ENCODE measurements at regions not wholly inside any gene's neighbourhood (a gene's known extent, or its start where the extent isn't known, plus 50 kb on each side); places are given as distances from the start of the nearest gene placed in this dataset.
"Not testable (repeated sequence)": the region's sequence is repeated elsewhere in the genome, so short reads cannot be mapped to it uniquely, and the experiment has no call there.

- not testable (repeated sequence) for DNase-seq (ENCODE audit: low spot score)
Observed at GRCh38 chr10:21366108-21366507, 159.4 kb downstream of the SKIDA1 start.

GRCh38 chr10:21364196-21365114, 161.0 kb downstream of the SKIDA1 start:
- no peak for DNase-seq (ENCODE audit: low spot score)

GRCh38 chr10:21363731-21364104, 161.8 kb downstream of the SKIDA1 start:
- no peak for DNase-seq (ENCODE audit: low spot score)

GRCh38 chr10:21363092-21363730, 162.3 kb downstream of the SKIDA1 start:
- no peak for DNase-seq (ENCODE audit: low spot score)

GRCh38 chr10:21359202-21359601, 166.3 kb downstream of the SKIDA1 start:
- no peak for DNase-seq (ENCODE audit: low spot score)

- no peak for DNase-seq (ENCODE audit: low spot score)
Observed at GRCh38 chr10:21355591-21356011, 169.9 kb downstream of the SKIDA1 start.

- no peak for DNase-seq (ENCODE audit: low spot score)
Observed at GRCh38 chr10:21352886-21353285, 172.6 kb downstream of the SKIDA1 start.

GRCh38 chr10:21351594-21351993, 173.9 kb downstream of the SKIDA1 start:
- DNase-seq (ENCODE audit: low spot score), result not testable (repeated sequence)

GRCh38 chr10:21349912-21350286, 175.6 kb downstream of the SKIDA1 start:
- no peak for DNase-seq (ENCODE audit: low spot score)

- DNase-seq (ENCODE audit: low spot score), result no peak
Observed at GRCh38 chr10:21347785-21348170, 177.7 kb downstream of the SKIDA1 start.

GRCh38 chr10:21347043-21347784, 178.3 kb downstream of the SKIDA1 start:
- no peak for DNase-seq (ENCODE audit: low spot score)

GRCh38 chr10:21343087-21343486, 182.4 kb downstream of the SKIDA1 start:
- no peak for DNase-seq (ENCODE audit: low spot score)

GRCh38 chr10:21342499-21342898, 183.0 kb downstream of the SKIDA1 start:
- not testable (repeated sequence) for DNase-seq (ENCODE audit: low spot score)

GRCh38 chr10:21340331-21340730, 185.2 kb downstream of the SKIDA1 start:
- DNase-seq (ENCODE audit: low spot score), result no peak

- DNase-seq (ENCODE audit: low spot score), result no peak
Observed at GRCh38 chr10:21337171-21337792, 188.2 kb downstream of the SKIDA1 start.

GRCh38 chr10:21336476-21337170, 188.9 kb downstream of the SKIDA1 start:
- DNase-seq (ENCODE audit: low spot score), result no peak

- no peak for DNase-seq (ENCODE audit: low spot score)
Observed at GRCh38 chr10:21334891-21335696, 190.4 kb downstream of the SKIDA1 start.

- no peak for DNase-seq (ENCODE audit: low spot score)
Observed at GRCh38 chr10:21330628-21331020, 194.9 kb downstream of the SKIDA1 start.

GRCh38 chr10:21329995-21330627, 195.4 kb downstream of the SKIDA1 start:
- no peak for DNase-seq (ENCODE audit: low spot score)

Measured in SK-N-DZ (cell line).